ENCODE measurements at regions not wholly inside any gene's neighbourhood (a gene's known extent, or its start where the extent isn't known, plus 50 kb on each side); places are given as distances from the start of the nearest gene placed in this dataset.

DNA sequence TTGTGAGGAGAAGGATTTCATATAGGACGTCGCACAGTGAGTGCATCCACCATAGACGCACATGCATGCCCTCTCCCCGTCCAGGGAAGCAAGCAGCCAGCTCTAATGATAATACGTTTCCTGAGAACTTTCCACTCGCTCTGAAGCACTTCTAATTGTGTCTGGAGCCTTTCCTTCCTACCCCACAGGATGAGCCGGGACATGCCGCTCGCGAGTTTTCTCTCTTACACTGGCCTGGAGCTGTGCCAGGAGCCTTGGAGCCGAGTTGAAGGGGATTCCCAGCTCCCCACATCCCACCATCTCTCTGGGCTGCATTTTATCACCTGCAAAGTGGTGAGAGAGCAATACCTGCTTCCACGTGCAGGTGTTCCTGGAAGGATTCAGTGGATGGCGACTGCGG, 368.1 kb downstream of the C16orf95 start:
- TF ChIP-seq, protein P1, sequence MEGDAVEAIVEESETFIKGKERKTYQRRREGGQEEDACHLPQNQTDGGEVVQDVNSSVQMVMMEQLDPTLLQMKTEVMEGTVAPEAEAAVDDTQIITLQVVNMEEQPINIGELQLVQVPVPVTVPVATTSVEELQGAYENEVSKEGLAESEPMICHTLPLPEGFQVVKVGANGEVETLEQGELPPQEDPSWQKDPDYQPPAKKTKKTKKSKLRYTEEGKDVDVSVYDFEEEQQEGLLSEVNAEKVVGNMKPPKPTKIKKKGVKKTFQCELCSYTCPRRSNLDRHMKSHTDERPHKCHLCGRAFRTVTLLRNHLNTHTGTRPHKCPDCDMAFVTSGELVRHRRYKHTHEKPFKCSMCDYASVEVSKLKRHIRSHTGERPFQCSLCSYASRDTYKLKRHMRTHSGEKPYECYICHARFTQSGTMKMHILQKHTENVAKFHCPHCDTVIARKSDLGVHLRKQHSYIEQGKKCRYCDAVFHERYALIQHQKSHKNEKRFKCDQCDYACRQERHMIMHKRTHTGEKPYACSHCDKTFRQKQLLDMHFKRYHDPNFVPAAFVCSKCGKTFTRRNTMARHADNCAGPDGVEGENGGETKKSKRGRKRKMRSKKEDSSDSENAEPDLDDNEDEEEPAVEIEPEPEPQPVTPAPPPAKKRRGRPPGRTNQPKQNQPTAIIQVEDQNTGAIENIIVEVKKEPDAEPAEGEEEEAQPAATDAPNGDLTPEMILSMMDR (IDR thresholded peaks at IDR 0.05): no peak
- ATAC-seq: no peak
- 66% methylated on average over 14 of the region's 14 CpGs for WGBS (ENCODE audit: insufficient coverage)
- Histone ChIP-seq H3K4me1 (ENCODE audit: control insufficient read depth, insufficient read depth, low read length) (no peaks in the 10 kb centered on the region), H3K9me3 (ENCODE audit: control insufficient read depth, insufficient read depth, low read length) (no peaks in the 10 kb centered on the region), H3K36me3 (ENCODE audit: control insufficient read depth, insufficient read depth, low read length) (no peaks in the 10 kb centered on the region), H3K27me3 (ENCODE audit: control insufficient read depth, insufficient read depth, low read length) (no peaks in the 10 kb centered on the region), H3K27ac (ENCODE audit: low read length) (no peak overlapping the region), H3K4me3 (ENCODE audit: low read length) (no peak overlapping the region)
- H3K36me3 Mint-ChIP-seq: no peaks in the 10 kb centered on the region
- H3K4me3 Mint-ChIP-seq: no peak overlapping the region
- H3K27me3 Mint-ChIP-seq (ENCODE audit: low read depth in 2 of 2): peaks cover 0 to 7% of the 10 kb centered on the region in 2 donors
- no peak overlapping the region for H3K27ac Mint-ChIP-seq
- H3K4me1 Mint-ChIP-seq: no peaks in the 10 kb centered on the region
- H3K9me3 Mint-ChIP-seq: no peaks in the 10 kb centered on the region
- DNase-seq: no peak
- intact Hi-C loops (cut with micrococcal nuclease): no loop called here

DNA sequence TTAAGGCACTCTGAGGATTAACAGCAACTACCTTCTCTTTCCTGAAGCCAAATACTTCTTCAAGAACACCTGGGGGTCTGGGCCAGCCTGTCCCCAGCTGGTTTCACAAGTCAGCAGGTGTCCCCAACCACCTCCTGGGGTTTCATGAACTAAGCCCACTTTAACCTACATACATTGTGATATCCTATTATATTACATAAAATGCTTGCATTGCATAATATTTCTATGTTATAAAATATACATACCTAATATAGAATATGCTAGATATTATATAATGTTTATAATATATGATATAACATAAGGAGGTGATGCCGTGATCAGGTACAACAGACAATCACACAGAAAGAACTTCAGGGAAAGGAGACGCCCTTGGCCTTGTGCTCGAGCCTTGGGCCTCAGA, 367.6 kb downstream of the C16orf95 start:
- H3K36me3 ChIP-seq (ENCODE audit: control insufficient read depth, insufficient read depth, low read length): no peaks in the 10 kb centered on the region
- Mint-ChIP-seq H3K4me1 (no peaks in the 10 kb centered on the region), H3K9me3 (no peaks in the 10 kb centered on the region), H3K36me3 (no peaks in the 10 kb centered on the region), H3K27me3 (ENCODE audit: low read depth in 2 of 2) (peaks cover 0 to 6% of the 10 kb centered on the region in 2 donors), H3K27ac (no peak overlapping the region), H3K4me3 (no peak overlapping the region)
- H3K4me1 ChIP-seq (ENCODE audit: control insufficient read depth, insufficient read depth, low read length): no peaks in the 10 kb centered on the region
- H3K9me3 ChIP-seq (ENCODE audit: control insufficient read depth, insufficient read depth, low read length): no peaks in the 10 kb centered on the region
- no peak overlapping the region for H3K27ac ChIP-seq (ENCODE audit: low read length)
- TF ChIP-seq, protein P1 (IDR thresholded peaks at IDR 0.05): no peak
- intact Hi-C loops (cut with micrococcal nuclease): no loop called here
- H3K27me3 ChIP-seq (ENCODE audit: control insufficient read depth, insufficient read depth, low read length): no peaks in the 10 kb centered on the region
- DNase-seq (no peak), ATAC-seq (no peak)
- H3K4me3 ChIP-seq (ENCODE audit: low read length): no peak overlapping the region
- WGBS (ENCODE audit: insufficient coverage): 83% methylated on average over 3 of the region's 3 CpGs

DNA sequence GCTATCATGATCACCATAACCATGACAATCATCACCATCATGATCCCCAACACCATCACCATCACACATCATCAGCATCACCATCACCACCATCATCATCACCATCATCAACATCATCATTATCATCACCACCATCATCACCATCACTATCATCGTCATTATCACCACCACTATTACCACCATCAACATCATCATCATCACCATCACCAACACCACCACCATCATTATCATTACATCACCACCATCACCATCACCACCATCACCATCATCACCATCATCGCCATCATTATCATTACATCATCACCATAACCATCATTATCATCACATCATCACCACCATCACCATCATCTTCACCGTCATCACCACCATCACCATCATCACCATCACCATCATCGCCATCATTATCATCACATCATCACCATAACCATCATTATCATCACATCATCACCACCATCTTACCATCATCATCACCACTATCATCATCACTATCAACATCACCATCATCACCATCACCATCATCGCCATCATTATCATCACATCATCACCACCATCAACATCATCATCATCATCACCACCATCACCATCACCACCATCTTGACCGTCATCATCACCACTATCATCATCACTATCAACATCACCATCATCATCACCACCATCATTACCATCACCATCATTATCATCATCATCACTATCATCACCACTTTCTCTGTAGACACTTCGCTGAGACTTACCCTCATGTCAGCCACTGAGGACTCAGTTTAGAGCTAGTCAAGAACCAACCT, 366.0 kb downstream of the C16orf95 start:
- Mint-ChIP-seq H3K9me3 (no peaks in the 10 kb centered on the region), H3K4me1 (peaks cover 0 to 2% of the 10 kb centered on the region in 2 donors), H3K4me3 (no peak overlapping the region), H3K36me3 (no peaks in the 10 kb centered on the region), H3K27ac (no peak overlapping the region), H3K27me3 (ENCODE audit: low read depth in 2 of 2) (peaks cover 0 to 6% of the 10 kb centered on the region in 2 donors)
- no peak overlapping the region for H3K4me3 ChIP-seq (ENCODE audit: low read length)
- DNase-seq (no peak), ATAC-seq (no peak)
- H3K9me3 ChIP-seq (ENCODE audit: control insufficient read depth, insufficient read depth, low read length): no peaks in the 10 kb centered on the region
- H3K27me3 ChIP-seq (ENCODE audit: control insufficient read depth, insufficient read depth, low read length): no peaks in the 10 kb centered on the region
- no peaks in the 10 kb centered on the region for H3K36me3 ChIP-seq (ENCODE audit: control insufficient read depth, insufficient read depth, low read length)
- intact Hi-C loops (cut with micrococcal nuclease): no loop called here
- TF ChIP-seq, protein P1 (IDR thresholded peaks at IDR 0.05): no peak
- 93% methylated on average over 7 of the region's 7 CpGs for WGBS (ENCODE audit: insufficient coverage)
- no peak overlapping the region for H3K27ac ChIP-seq (ENCODE audit: low read length)
- peaks cover under 1% of the 10 kb centered on the region for H3K4me1 ChIP-seq (ENCODE audit: control insufficient read depth, insufficient read depth, low read length)

All from natural killer cell (primary cell).